Liver (tissue), 3 donors: ENCODE measurements at regions not wholly inside any gene's neighbourhood (a gene's known extent, or its start where the extent isn't known, plus 50 kb on each side); places are given as distances from the start of the nearest gene placed in this dataset.

Experiments used
- ATF3 ChIP-seq: IDR thresholded peaks from 2 replicates; pipeline ENCODE4 v1.6.1; 2016; ENCODE audit warnings: antibody characterized with exemption
- MAX ChIP-seq: IDR thresholded peaks from 2 replicates; pipeline ENCODE4 v1.6.1; 2016; ENCODE audit warnings: antibody characterized with exemption
- REST ChIP-seq: IDR thresholded peaks from 2 replicates; pipeline ENCODE4 v1.6.1; 2016; ENCODE audit warnings: antibody characterized with exemption, mild to moderate bottlenecking
- SP1 ChIP-seq: IDR thresholded peaks from 2 replicates; pipeline ENCODE4 v1.6.1; 2018; ENCODE audit warnings: antibody characterized with exemption, mild to moderate bottlenecking
- TAF1 ChIP-seq: conservative IDR thresholded peaks from 2 replicates; pipeline ENCODE4 v1.6.1; 2016; ENCODE audit warnings: antibody characterized with exemption, mild to moderate bottlenecking
- TF ChIP-seq, protein P1 (sequence below): fragments of 150-350 bp; IDR thresholded peaks from 2 replicates; pipeline ENCODE4 v1.5.1; 2017; ENCODE audit warnings: improper control_type of control experiment, low read depth, low read length; ENCODE audit not compliant: missing input control
- donor health status: healthy.
- donor health status: healthy.

DNA sequence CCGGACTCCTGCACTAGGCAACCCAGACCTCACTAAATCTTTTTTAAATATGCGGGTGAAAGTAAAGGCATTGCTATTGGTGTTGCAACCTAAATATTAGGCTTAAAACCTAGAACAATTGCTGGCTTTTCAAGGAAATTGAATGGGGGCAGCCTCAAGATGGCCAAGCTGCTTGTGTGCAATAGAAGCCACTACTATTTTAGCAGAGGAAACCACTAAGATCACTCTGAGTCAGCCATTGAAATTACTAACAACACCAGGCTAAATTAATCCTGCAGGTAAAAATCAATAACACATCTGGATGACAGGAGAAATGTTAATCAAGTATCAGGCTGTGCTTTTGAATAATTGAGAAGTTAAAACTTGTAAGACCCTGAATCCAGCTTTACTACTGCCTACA is 348.0 kb downstream of the RPS4Y2 start:
- TF ChIP-seq, protein P1, sequence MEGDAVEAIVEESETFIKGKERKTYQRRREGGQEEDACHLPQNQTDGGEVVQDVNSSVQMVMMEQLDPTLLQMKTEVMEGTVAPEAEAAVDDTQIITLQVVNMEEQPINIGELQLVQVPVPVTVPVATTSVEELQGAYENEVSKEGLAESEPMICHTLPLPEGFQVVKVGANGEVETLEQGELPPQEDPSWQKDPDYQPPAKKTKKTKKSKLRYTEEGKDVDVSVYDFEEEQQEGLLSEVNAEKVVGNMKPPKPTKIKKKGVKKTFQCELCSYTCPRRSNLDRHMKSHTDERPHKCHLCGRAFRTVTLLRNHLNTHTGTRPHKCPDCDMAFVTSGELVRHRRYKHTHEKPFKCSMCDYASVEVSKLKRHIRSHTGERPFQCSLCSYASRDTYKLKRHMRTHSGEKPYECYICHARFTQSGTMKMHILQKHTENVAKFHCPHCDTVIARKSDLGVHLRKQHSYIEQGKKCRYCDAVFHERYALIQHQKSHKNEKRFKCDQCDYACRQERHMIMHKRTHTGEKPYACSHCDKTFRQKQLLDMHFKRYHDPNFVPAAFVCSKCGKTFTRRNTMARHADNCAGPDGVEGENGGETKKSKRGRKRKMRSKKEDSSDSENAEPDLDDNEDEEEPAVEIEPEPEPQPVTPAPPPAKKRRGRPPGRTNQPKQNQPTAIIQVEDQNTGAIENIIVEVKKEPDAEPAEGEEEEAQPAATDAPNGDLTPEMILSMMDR = no peak
- TF ChIP-seq SP1 = no peak
- TF ChIP-seq TAF1 = no peak
- no peak for TF ChIP-seq REST
- TF ChIP-seq ATF3 = no peak
- TF ChIP-seq MAX = no peak
